GM23338 (cell line): ENCODE measurements at regions not wholly inside any gene's neighbourhood (a gene's known extent, or its start where the extent isn't known, plus 50 kb on each side); places are given as distances from the start of the nearest gene placed in this dataset.

Experiments
- CTCF ChIP-seq, 2 experiments: fragments of 200-600 bp in 1 of 2; sonication (generic) in 1 of 2; conservative IDR thresholded peaks; 2 replicates each; pipeline versions ENCODE4 v1.5.1 to v1.6.1; 2016 to 2017; ENCODE audit warnings: antibody characterized with exemption in 2 of 2, low read depth in 2 of 2, mild to moderate bottlenecking in 2 of 2, moderate library complexity in 1 of 2
- EZH2phosphoT487 ChIP-seq: fragments of 200-600 bp; sonication (generic); IDR thresholded peaks from one replicate; pipeline ENCODE4 v1.8.1; 2018; ENCODE audit warnings: antibody characterized with exemption; ENCODE audit not compliant: unreplicated experiment
- JUNB ChIP-seq: IDR thresholded peaks from one replicate; pipeline ENCODE4 v1.6.1; 2016; ENCODE audit warnings: antibody characterized with exemption; ENCODE audit not compliant: unreplicated experiment
- NANOG ChIP-seq: IDR thresholded peaks from 2 replicates; pipeline ENCODE4 v1.6.1; 2016; ENCODE audit warnings: antibody characterized with exemption, borderline replicate concordance
- POLR2AphosphoS5 ChIP-seq: IDR thresholded peaks from 2 replicates; pipeline ENCODE4 v1.6.1; 2016; ENCODE audit warnings: antibody characterized with exemption, low read depth
- REST ChIP-seq: IDR thresholded peaks from one replicate; pipeline ENCODE4 v1.6.1; 2018; ENCODE audit warnings: antibody characterized with exemption; ENCODE audit not compliant: unreplicated experiment

- TF ChIP-seq CTCF (conservative IDR thresholded peaks at IDR 0.05; ENCODE audit: low read depth in 2 of 2) (no peak), REST (no peak), NANOG (no peak), POLR2AphosphoS5 (no peak), JUNB (no peak), EZH2phosphoT487 (no peak)
Measured at GRCh38 chr13:60757501-60758215, 360.6 kb downstream of the TDRD3 start.
